ENCODE measurements at regions not wholly inside any gene's neighbourhood (a gene's known extent, or its start where the extent isn't known, plus 50 kb on each side); places are given as distances from the start of the nearest gene placed in this dataset.

- no peak overlapping the region for H3K4me3 ChIP-seq (ENCODE audit: low read length)
- no peaks in the 10 kb centered on the region for H3K9me2 ChIP-seq (ENCODE audit: insufficient read depth, low read length)
- no peak overlapping the region for H3K4me2 ChIP-seq (ENCODE audit: low read length)
- no peaks in the 10 kb centered on the region for H3K36me3 ChIP-seq (ENCODE audit: insufficient read depth, low read length)
- H2AFZ ChIP-seq (ENCODE audit: low read depth, low read length) = no peak overlapping the region
- no peaks in the 10 kb centered on the region for H3F3A ChIP-seq (ENCODE audit: insufficient read depth, low read length, poor library complexity, severe bottlenecking)
- H3K9me3 ChIP-seq (ENCODE audit: low read length) = no peaks in the 10 kb centered on the region
- no peak for TF ChIP-seq POLR2AphosphoS5 (IDR thresholded peaks at IDR 0.05)
- TF ChIP-seq, protein P1, sequence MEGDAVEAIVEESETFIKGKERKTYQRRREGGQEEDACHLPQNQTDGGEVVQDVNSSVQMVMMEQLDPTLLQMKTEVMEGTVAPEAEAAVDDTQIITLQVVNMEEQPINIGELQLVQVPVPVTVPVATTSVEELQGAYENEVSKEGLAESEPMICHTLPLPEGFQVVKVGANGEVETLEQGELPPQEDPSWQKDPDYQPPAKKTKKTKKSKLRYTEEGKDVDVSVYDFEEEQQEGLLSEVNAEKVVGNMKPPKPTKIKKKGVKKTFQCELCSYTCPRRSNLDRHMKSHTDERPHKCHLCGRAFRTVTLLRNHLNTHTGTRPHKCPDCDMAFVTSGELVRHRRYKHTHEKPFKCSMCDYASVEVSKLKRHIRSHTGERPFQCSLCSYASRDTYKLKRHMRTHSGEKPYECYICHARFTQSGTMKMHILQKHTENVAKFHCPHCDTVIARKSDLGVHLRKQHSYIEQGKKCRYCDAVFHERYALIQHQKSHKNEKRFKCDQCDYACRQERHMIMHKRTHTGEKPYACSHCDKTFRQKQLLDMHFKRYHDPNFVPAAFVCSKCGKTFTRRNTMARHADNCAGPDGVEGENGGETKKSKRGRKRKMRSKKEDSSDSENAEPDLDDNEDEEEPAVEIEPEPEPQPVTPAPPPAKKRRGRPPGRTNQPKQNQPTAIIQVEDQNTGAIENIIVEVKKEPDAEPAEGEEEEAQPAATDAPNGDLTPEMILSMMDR (IDR thresholded peaks at IDR 0.05; ENCODE audit: poor library complexity, severe bottlenecking) = no peak
- no peak for TF ChIP-seq SMC3 (conservative IDR thresholded peaks at IDR 0.05; ENCODE audit: poor library complexity)
- no peak for TF ChIP-seq REST (IDR thresholded peaks at IDR 0.05; ENCODE audit: borderline replicate concordance)
- no peak for TF ChIP-seq RAD21 (conservative IDR thresholded peaks at IDR 0.05)
- no peak for TF ChIP-seq MXI1 (conservative IDR thresholded peaks at IDR 0.05; ENCODE audit: poor library complexity, severe bottlenecking)
- no peak for TF ChIP-seq EP300 (conservative IDR thresholded peaks at IDR 0.05; ENCODE audit: poor library complexity, severe bottlenecking)
- TF ChIP-seq EZH2 (IDR thresholded peaks at IDR 0.05; ENCODE audit: borderline replicate concordance, insufficient read depth, low read length, poor library complexity, severe bottlenecking) = no peak
- TF ChIP-seq TAF1 (IDR thresholded peaks at IDR 0.05; ENCODE audit: low read depth) = no peak
- H3K27me3 ChIP-seq (ENCODE audit: insufficient read depth, low read depth, low read length) = no peaks in the 10 kb centered on the region
- no peak overlapping the region for H3K27ac ChIP-seq (ENCODE audit: low read length)
- H4K20me1 ChIP-seq (ENCODE audit: insufficient read depth) = no peaks in the 10 kb centered on the region
- no peaks in the 10 kb centered on the region for H3K79me2 ChIP-seq (replicated peaks; ENCODE audit: insufficient read depth, low read length)
- H3K9ac ChIP-seq (ENCODE audit: low read length) = no peak overlapping the region
These were observed 238.2 kb upstream of the SSTR1 start for GRCh38 chr14:37969511-37969979.

DNA sequence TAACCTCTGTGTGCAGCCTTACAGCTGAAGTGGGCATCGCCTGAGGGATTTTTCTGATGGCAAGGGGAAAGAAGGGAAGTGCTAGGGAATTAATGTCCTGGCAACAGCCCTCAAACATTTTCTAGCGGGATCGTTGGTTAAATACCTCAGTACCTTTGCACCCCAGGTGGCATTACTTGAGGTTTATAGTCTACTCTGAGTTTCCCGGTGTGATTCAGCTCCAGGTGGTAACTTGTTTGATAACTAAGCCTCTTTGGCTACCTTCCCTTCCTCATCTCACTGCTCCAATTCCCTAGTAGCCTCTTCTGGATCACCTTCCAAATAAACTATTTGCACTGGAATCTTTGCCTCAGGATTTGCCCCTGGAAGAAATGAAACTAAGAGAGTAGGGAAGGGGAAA is 237.0 kb upstream of the SSTR1 start:
- no peak overlapping the region for H2AFZ ChIP-seq (ENCODE audit: low read depth, low read length)
- TF ChIP-seq, protein P1 (IDR thresholded peaks at IDR 0.05; ENCODE audit: poor library complexity, severe bottlenecking) = no peak
- no peak for TF ChIP-seq EP300 (conservative IDR thresholded peaks at IDR 0.05; ENCODE audit: poor library complexity, severe bottlenecking)
- TF ChIP-seq REST (IDR thresholded peaks at IDR 0.05; ENCODE audit: borderline replicate concordance) = no peak
- no peak for TF ChIP-seq POLR2AphosphoS5 (IDR thresholded peaks at IDR 0.05)
- TF ChIP-seq SMC3 (conservative IDR thresholded peaks at IDR 0.05; ENCODE audit: poor library complexity) = no peak
- no peak for TF ChIP-seq EZH2 (IDR thresholded peaks at IDR 0.05; ENCODE audit: borderline replicate concordance, insufficient read depth, low read length, poor library complexity, severe bottlenecking)
- TF ChIP-seq MXI1 (conservative IDR thresholded peaks at IDR 0.05; ENCODE audit: poor library complexity, severe bottlenecking) = no peak
- no peak for TF ChIP-seq RAD21 (conservative IDR thresholded peaks at IDR 0.05)
- no peak for TF ChIP-seq TAF1 (IDR thresholded peaks at IDR 0.05; ENCODE audit: low read depth)
- H3F3A ChIP-seq (ENCODE audit: insufficient read depth, low read length, poor library complexity, severe bottlenecking) = no peaks in the 10 kb centered on the region
- no peaks in the 10 kb centered on the region for H3K27me3 ChIP-seq (ENCODE audit: insufficient read depth, low read depth, low read length)
- no peak overlapping the region for H3K9ac ChIP-seq (ENCODE audit: low read length)
- no peak overlapping the region for H3K4me3 ChIP-seq (ENCODE audit: low read length)
- no peaks in the 10 kb centered on the region for H4K20me1 ChIP-seq (ENCODE audit: insufficient read depth)
- H3K27ac ChIP-seq (ENCODE audit: low read length) = no peak overlapping the region
- H3K79me2 ChIP-seq (replicated peaks; ENCODE audit: insufficient read depth, low read length) = no peaks in the 10 kb centered on the region
- H3K4me2 ChIP-seq (ENCODE audit: low read length) = no peak overlapping the region
- no peaks in the 10 kb centered on the region for H3K36me3 ChIP-seq (ENCODE audit: insufficient read depth, low read length)
- no peaks in the 10 kb centered on the region for H3K9me2 ChIP-seq (ENCODE audit: insufficient read depth, low read length)
- no peaks in the 10 kb centered on the region for H3K9me3 ChIP-seq (ENCODE audit: low read length)

Measured in neural cell (in vitro differentiated cells).